Activated CD4-positive, alpha-beta T cell treated with anti-CD3 and anti-CD28 coated beads for 36 hours (primary cell): ENCODE measurements at regions not wholly inside any gene's neighbourhood (a gene's known extent, or its start where the extent isn't known, plus 50 kb on each side); places are given as distances from the start of the nearest gene placed in this dataset.
"Not testable (repeated sequence)": the region's sequence is repeated elsewhere in the genome, so short reads cannot be mapped to it uniquely, and the experiment has no call there.

Experiments
- ATAC-seq: fragments of 200-7000 bp; cut with Tn5 transposase; one replicate; pipeline ENCODE4 v1.10.0; 2021; ENCODE audit warnings: mild to moderate bottlenecking, moderate library complexity
- CTCF ChIA-PET: fragments of 350-600 bp; sonication (Branson Sonifier 250); formaldehyde crosslinking; loops from one replicate; lab custom pipeline; 2021; ENCODE audit warnings: antibody characterized with exemption; lab: Charles Lee
- POLR2A ChIA-PET: fragments of 350-600 bp; sonication (Branson Sonifier 250); formaldehyde crosslinking; loops from one replicate; lab custom pipeline; 2021; ENCODE audit warnings: antibody characterized with exemption, inconsistent platforms; lab: Charles Lee
- DNase-seq: peaks from one replicate; pipeline ENCODE4 v3.0.0-alpha.2; 2020
- H3K27ac Mint-ChIP-seq: one replicate; pipeline ENCODE4 v1.8.0; 2021; ENCODE audit warnings: mixed read lengths
- H3K27me3 Mint-ChIP-seq: one replicate; pipeline ENCODE4 v1.8.0; 2021; ENCODE audit warnings: mixed read lengths
- H3K36me3 Mint-ChIP-seq: one replicate; pipeline ENCODE4 v1.8.0; 2021; ENCODE audit warnings: low read depth, mixed read lengths
- H3K4me1 Mint-ChIP-seq: one replicate; pipeline ENCODE4 v1.8.0; 2021; ENCODE audit warnings: mixed read lengths
- H3K4me3 Mint-ChIP-seq: one replicate; pipeline ENCODE4 v1.8.0; 2021; ENCODE audit warnings: mild to moderate bottlenecking, moderate library complexity, mixed read lengths
- H3K9me3 Mint-ChIP-seq: one replicate; pipeline ENCODE4 v1.8.0; 2021; ENCODE audit warnings: low read depth, mixed read lengths
- intact Hi-C, 2 experiments: fragments of 100-400 bp; cut with DNase I in 1 of 2; cut with micrococcal nuclease in 1 of 2; formaldehyde crosslinking; loops; one replicate each; pipeline versions ENCODE4 v1.14.2 to v1.15.1; 2022 to 2024; cut with DNase I, micrococcal nuclease

GRCh38 chr10:17538941-17539340 is 78.2 kb downstream of the HACD1 start:
- ChIA-PET POLR2A (no interaction called here), CTCF (no interaction called here)
- no peak for DNase-seq
- Mint-ChIP-seq H3K4me3 (no peak overlapping the region), H3K4me1 (no peaks in the 10 kb centered on the region), H3K9me3 (peaks cover 9% of the 10 kb centered on the region), H3K27me3 (no peaks in the 10 kb centered on the region), H3K36me3 (no peaks in the 10 kb centered on the region), H3K27ac (no peak overlapping the region)
- no peak for ATAC-seq
- intact Hi-C loops, result no loop called here

GRCh38 chr10:17537281-17537680 is 79.9 kb downstream of the HACD1 start:
- DNase-seq (no peak), ATAC-seq (no peak)
- Mint-ChIP-seq H3K4me1 (no peaks in the 10 kb centered on the region), H3K4me3 (no peak overlapping the region), H3K36me3 (no peaks in the 10 kb centered on the region), H3K9me3 (peaks cover 9% of the 10 kb centered on the region), H3K27me3 (no peaks in the 10 kb centered on the region), H3K27ac (no peak overlapping the region)
- intact Hi-C loops, result no loop called here
- ChIA-PET POLR2A (no interaction called here), CTCF (interaction anchor here (0.7 kb wide), 1 partner anchor 28 kb away, joined by 4 read pairs; no protein-coding TSS in a partner anchor)

GRCh38 chr10:17536221-17536620 is 81.0 kb downstream of the HACD1 start:
- intact Hi-C loops, result no loop called here
- ATAC-seq (no peak), DNase-seq (no peak)
- peaks cover 9% of the 10 kb centered on the region for H3K9me3 Mint-ChIP-seq
- H3K27me3 Mint-ChIP-seq, result no peaks in the 10 kb centered on the region
- H3K4me3 Mint-ChIP-seq, result no peak overlapping the region
- ChIA-PET POLR2A (no interaction called here), CTCF (no interaction called here)
- H3K4me1 Mint-ChIP-seq, result no peaks in the 10 kb centered on the region
- H3K27ac Mint-ChIP-seq, result no peak overlapping the region
- no peaks in the 10 kb centered on the region for H3K36me3 Mint-ChIP-seq

GRCh38 chr10:17533731-17534130 is 79.3 kb upstream of the ST8SIA6 start:
- no peak overlapping the region for H3K27ac Mint-ChIP-seq
- peaks cover under 1% of the 10 kb centered on the region for H3K9me3 Mint-ChIP-seq
- DNase-seq, result no peak
- intact Hi-C loops, result no loop called here
- H3K27me3 Mint-ChIP-seq, result no peaks in the 10 kb centered on the region
- no peak overlapping the region for H3K4me3 Mint-ChIP-seq
- CTCF ChIA-PET, result no interaction called here
- no peaks in the 10 kb centered on the region for H3K36me3 Mint-ChIP-seq
- ATAC-seq, result no peak
- H3K4me1 Mint-ChIP-seq, result no peaks in the 10 kb centered on the region
- POLR2A ChIA-PET, result no interaction called here

GRCh38 chr10:17528306-17528862 is 74.0 kb upstream of the ST8SIA6 start:
- intact Hi-C loops, result no loop called here
- no peak overlapping the region for H3K27ac Mint-ChIP-seq

GRCh38 chr10:17527514-17528146 is 73.2 kb upstream of the ST8SIA6 start:
- Mint-ChIP-seq H3K36me3 (no peaks in the 10 kb centered on the region), H3K27ac (no peak overlapping the region), H3K9me3 (peaks cover 1% of the 10 kb centered on the region), H3K4me1 (no peaks in the 10 kb centered on the region), H3K4me3 (no peak overlapping the region), H3K27me3 (peaks cover 7% of the 10 kb centered on the region)
- CTCF ChIA-PET, result interaction anchor here (0.6 to 1.0 kb wide), 2 partner anchors 21 to 214 kb away, joined by 3 read pairs; no protein-coding TSS in a partner anchor
- intact Hi-C loops, result no loop called here
- ATAC-seq (no peak), DNase-seq (no peak)
- POLR2A ChIA-PET, result no interaction called here

More at GRCh38 chr10:17528306-17528862, 74.0 kb upstream of the ST8SIA6 start:
- Mint-ChIP-seq H3K27me3 (peaks cover 4% of the 10 kb centered on the region), H3K9me3 (no peaks in the 10 kb centered on the region), H3K4me1 (no peaks in the 10 kb centered on the region), H3K4me3 (no peak overlapping the region), H3K36me3 (no peaks in the 10 kb centered on the region)
- ATAC-seq (no peak), DNase-seq (no peak)
- CTCF ChIA-PET, result no interaction called here
- POLR2A ChIA-PET, result no interaction called here

GRCh38 chr10:17526571-17526970 is 72.2 kb upstream of the ST8SIA6 start:
- H3K9me3 Mint-ChIP-seq, H3K27ac Mint-ChIP-seq, H3K4me3 Mint-ChIP-seq, ATAC-seq, H3K27me3 Mint-ChIP-seq, POLR2A ChIA-PET, intact Hi-C loops, H3K36me3 Mint-ChIP-seq, DNase-seq, H3K4me1 Mint-ChIP-seq: not testable (repeated sequence)
- CTCF ChIA-PET, result interaction anchor here (0.5 to 1.0 kb wide), 3 partner anchors 20 to 215 kb away, joined by 3 read pairs; no protein-coding TSS in a partner anchor

GRCh38 chr10:17523917-17524316 is 69.5 kb upstream of the ST8SIA6 start:
- Mint-ChIP-seq H3K36me3 (no peaks in the 10 kb centered on the region), H3K4me1 (no peaks in the 10 kb centered on the region), H3K9me3 (peaks cover 1% of the 10 kb centered on the region), H3K4me3 (no peak overlapping the region), H3K27ac (no peak overlapping the region), H3K27me3 (peaks cover 7% of the 10 kb centered on the region)
- intact Hi-C loops, result no loop called here
- ATAC-seq, result no peak
- ChIA-PET CTCF (no interaction called here), POLR2A (no interaction called here)
- no peak for DNase-seq

- intact Hi-C loops, result no loop called here
- no peak overlapping the region for H3K4me3 Mint-ChIP-seq
- ChIA-PET CTCF (no interaction called here), POLR2A (no interaction called here)
- peaks cover 7% of the 10 kb centered on the region for H3K27me3 Mint-ChIP-seq
- H3K27ac Mint-ChIP-seq, result no peak overlapping the region
- DNase-seq (no peak), ATAC-seq (no peak)
- peaks cover 1% of the 10 kb centered on the region for H3K9me3 Mint-ChIP-seq
- H3K4me1 Mint-ChIP-seq, result no peaks in the 10 kb centered on the region
- H3K36me3 Mint-ChIP-seq, result no peaks in the 10 kb centered on the region
Measured at GRCh38 chr10:17523246-17523753, 68.9 kb upstream of the ST8SIA6 start.

GRCh38 chr10:17522269-17522668 is 67.9 kb upstream of the ST8SIA6 start:
- H3K4me1 Mint-ChIP-seq, intact Hi-C loops, H3K36me3 Mint-ChIP-seq, CTCF ChIA-PET, H3K27me3 Mint-ChIP-seq, ATAC-seq, H3K27ac Mint-ChIP-seq, H3K9me3 Mint-ChIP-seq, POLR2A ChIA-PET, H3K4me3 Mint-ChIP-seq, DNase-seq: not testable (repeated sequence)

GRCh38 chr10:17519457-17519856 is 65.1 kb upstream of the ST8SIA6 start:
- intact Hi-C loops, result no loop called here
- Mint-ChIP-seq H3K4me3 (no peak overlapping the region), H3K9me3 (peaks cover 4% of the 10 kb centered on the region), H3K4me1 (no peaks in the 10 kb centered on the region), H3K27me3 (peaks cover 8% of the 10 kb centered on the region), H3K36me3 (no peaks in the 10 kb centered on the region), H3K27ac (no peak overlapping the region)
- ATAC-seq (no peak), DNase-seq (no peak)
- POLR2A ChIA-PET, result no interaction called here
- CTCF ChIA-PET, result no interaction called here

- ChIA-PET CTCF (interaction anchor here (1.1 kb wide), 1 partner anchor 11 kb away, joined by 3 read pairs; no protein-coding TSS in a partner anchor), POLR2A (no interaction called here)
- Mint-ChIP-seq H3K36me3 (no peaks in the 10 kb centered on the region), H3K27ac (no peak overlapping the region), H3K4me1 (no peaks in the 10 kb centered on the region), H3K4me3 (no peak overlapping the region), H3K9me3 (peaks cover 4% of the 10 kb centered on the region), H3K27me3 (peaks cover 5% of the 10 kb centered on the region)
- ATAC-seq, result no peak
- intact Hi-C loops, result no loop called here
- no peak for DNase-seq
Measured at GRCh38 chr10:17518338-17518737, 63.9 kb upstream of the ST8SIA6 start.
